HG02840 (cell line): ENCODE measurements at regions not wholly inside any gene's neighbourhood (a gene's known extent, or its start where the extent isn't known, plus 50 kb on each side); places are given as distances from the start of the nearest gene placed in this dataset.
"Not testable (repeated sequence)": the region's sequence is repeated elsewhere in the genome, so short reads cannot be mapped to it uniquely, and the experiment has no call there.

ENCODE experiments used
- ATAC-seq: cut with Tn5 transposase; IDR thresholded peaks from one replicate; pipeline ENCODE4 v1.9.1; 2021; ENCODE audit warnings: mild to moderate bottlenecking, moderate library complexity, moderate number of reproducible peaks; ENCODE audit not compliant: unreplicated experiment, low FRiP score

- ATAC-seq: no peak
Observed at GRCh38 chr14:84237881-84238280, 1292.1 kb upstream of the FLRT2 start.

GRCh38 chr14:84247693-84248092 is 1282.3 kb upstream of the FLRT2 start:
- ATAC-seq: no peak

DNA sequence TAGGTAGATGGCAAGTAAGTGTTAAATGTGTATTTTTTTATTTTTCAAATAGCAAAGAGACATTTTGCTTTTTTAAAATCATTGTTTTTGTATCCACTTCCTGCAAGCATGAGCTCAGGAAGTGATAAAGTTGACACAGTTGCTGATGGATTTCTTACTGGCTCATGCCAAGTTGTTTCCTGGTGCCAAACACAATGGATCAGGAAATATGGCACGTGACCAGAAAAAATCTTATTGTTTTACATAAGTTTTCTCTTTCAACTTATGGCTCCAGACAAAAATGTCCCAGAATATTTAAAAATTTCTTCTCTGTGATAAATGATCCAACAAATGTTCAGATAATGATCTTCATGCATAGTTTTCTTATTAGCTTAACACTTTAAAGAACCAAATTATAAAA is 1279.1 kb upstream of the FLRT2 start:
- no peak for ATAC-seq

DNA sequence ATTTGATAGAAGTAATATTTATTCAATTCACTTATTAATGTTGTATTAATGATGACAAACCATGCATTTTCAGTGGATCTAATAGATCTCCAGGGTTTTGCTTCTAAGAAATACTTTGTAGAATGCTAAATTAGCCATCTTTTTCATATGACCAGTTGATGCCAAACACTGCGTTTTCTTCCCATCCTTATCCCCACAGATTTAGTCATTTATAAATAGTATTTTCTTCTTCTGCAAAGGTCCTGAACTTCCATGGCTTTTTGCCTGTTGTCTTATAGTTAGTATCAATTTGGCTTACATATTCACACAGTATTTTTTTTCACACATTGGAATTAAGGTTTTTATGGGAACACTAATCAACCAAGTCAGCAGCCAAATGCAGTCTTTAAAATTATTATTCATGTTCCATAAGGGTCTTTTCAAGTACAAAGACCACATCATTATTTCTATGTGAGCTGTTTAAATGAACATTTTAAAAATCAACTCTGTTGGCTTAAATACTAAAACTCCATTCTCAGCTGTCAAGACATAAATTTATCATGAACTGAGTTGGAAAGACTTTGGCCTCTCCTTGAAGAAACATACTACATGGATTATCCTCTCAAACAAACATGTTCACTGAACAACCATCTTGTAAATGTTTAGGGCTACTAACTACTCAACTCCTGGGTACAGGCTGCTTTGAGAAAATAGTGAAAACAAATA is 1278.4 kb upstream of the FLRT2 start:
- no peak for ATAC-seq

DNA sequence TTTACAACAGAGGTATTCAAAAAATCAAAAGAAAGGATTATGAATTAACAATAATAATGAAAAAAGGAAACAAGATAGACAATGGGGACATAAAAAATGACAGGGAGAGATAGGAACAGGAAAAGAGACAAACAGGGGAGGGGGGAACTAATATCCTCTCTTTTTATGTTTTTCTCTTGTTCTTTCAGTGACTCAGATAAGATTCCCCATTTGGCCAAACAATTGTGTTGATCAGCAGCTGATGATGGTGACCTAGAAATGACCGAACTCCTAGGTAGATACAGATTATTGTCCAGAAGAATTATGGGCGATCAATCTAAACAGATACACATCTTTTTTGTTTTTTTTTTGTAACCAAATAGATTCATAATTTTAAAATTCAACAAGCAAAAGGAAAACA is 1277.2 kb upstream of the FLRT2 start:
- ATAC-seq: no peak

- no peak for ATAC-seq
Observed at GRCh38 chr14:84253326-84253725, 1276.6 kb upstream of the FLRT2 start.

DNA sequence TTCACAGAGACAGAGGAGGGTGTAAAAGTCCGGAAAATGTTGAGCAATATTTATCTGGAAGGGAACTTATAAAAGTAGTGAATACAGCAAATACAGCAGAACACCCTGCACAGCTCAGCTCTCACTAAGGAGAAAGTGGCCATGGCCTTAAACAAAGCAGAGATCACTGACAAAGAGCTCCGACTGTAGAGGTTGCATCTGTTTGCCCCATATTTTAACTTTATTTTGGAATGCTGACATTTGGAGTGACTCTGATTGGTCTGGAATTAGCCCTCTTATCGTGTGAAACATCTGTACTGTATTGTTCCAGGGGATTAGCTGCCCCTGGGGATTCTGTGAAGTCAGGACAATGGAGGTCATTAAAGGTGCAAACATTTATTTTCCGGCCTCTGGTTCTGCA is 1275.7 kb upstream of the FLRT2 start:
- no peak for ATAC-seq

GRCh38 chr14:84262932-84263331 is 1267.0 kb upstream of the FLRT2 start:
- no peak for ATAC-seq

DNA sequence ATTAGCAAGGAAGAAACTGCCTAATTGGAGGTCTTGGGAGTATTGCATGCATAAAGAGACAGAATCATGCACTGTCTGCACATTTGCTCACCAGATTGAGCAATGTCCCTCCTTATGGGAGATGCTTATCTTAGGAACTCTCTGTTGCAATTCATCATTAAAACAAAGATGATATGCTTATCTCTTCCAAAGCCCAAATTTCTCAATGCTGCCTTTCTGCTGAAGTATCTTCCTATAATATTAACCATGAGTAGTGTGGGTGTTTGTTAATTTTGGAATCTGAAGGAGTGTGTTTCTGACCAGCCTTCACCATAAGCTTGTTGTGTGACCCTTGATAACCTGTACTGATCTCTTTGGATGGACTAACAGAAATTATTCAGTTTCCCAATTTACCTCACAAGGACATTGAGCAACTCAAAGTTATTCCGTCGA is 1257.6 kb upstream of the FLRT2 start:
- ATAC-seq: no peak

GRCh38 chr14:84273181-84273580 is 1256.8 kb upstream of the FLRT2 start:
- no peak for ATAC-seq

- no peak for ATAC-seq
Observed at GRCh38 chr14:84282618-84283017, 1247.3 kb upstream of the FLRT2 start.

DNA sequence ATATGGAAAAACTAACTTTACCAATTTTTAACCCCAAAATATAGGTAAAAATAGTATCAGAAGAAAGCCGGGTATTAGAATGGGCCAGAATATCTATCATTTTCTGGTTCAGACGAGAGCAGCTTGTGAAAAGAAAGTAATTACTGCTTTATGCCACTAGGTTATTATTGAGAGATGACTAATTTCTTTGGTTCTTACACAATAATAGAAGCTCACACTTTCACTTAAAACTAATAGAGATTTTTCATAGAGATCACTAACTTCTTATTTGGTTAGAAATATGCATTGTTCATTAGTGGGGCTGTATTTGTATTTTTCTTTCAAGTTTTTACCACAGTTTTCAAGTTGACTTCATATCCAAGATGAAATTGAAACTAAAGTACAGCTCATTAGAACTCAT is 1241.2 kb upstream of the FLRT2 start:
- ATAC-seq: no peak

DNA sequence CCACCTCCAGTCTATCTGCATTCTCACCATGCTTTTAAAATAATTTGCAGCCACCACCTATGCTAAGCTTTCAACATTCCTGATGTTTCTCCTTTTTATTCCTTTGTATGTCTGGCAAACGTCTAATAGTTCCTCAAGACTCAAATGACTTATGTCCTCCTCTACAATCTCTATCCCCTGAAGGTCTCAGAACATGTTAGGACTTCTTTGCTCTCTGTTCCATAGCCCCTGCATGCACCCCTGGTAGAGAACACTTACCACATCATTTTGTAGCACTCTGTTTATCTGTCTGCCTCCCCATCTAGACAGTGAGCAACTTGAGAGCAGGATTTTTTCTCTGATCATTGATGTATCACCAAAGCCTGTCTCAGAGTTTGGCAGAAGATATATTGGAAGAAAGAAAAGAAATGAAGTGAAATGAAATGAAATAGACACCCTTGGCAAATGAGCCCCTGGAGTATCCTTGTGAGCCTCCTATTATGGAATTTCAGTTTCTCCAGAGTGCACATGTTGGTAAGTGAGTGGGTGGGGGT is 1231.2 kb upstream of the FLRT2 start:
- no peak for ATAC-seq

DNA sequence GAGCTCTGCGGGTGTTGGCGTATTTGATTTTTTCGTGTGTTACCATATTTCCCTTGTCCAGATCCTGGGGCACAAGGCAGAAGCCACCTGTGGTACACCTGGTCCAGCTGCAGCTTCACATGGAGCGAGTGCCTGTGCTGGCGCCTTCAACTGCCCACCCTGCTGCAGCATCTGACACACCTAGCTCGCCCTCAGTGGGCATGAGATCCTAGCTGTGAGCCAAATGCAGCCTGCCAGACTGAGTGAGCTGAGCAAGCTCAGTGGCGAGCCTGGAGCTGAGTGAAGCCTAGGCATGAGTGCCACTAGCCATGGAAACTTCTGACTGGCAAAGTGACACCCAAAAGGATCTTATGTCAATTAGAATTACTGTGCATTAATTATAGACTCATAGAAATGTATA is 1226.8 kb upstream of the FLRT2 start:
- ATAC-seq: no peak

GRCh38 chr14:84312551-84312950 is 1217.4 kb upstream of the FLRT2 start:
- no peak for ATAC-seq

- ATAC-seq: no peak
Observed at GRCh38 chr14:84323450-84323849, 1206.5 kb upstream of the FLRT2 start.

GRCh38 chr14:84323978-84324377 is 1206.0 kb upstream of the FLRT2 start:
- ATAC-seq: no peak

DNA sequence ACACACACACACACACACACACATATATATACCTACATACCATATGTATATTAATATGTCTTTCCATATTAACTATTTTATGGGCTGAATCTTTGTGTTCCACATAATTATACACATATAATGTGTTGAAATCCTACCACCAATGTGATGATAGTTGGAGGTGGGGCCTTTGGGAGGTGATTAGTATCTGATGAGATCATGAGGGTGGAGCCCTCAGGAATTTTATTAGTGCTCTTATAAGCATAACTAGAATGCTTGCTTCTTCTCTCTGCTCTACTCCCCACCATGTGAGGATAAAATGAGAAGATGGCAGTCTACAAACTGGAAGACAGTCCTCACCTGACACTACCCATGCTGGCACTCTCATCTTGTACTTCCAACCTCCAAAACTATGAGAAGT is 1193.5 kb upstream of the FLRT2 start:
- no peak for ATAC-seq

DNA sequence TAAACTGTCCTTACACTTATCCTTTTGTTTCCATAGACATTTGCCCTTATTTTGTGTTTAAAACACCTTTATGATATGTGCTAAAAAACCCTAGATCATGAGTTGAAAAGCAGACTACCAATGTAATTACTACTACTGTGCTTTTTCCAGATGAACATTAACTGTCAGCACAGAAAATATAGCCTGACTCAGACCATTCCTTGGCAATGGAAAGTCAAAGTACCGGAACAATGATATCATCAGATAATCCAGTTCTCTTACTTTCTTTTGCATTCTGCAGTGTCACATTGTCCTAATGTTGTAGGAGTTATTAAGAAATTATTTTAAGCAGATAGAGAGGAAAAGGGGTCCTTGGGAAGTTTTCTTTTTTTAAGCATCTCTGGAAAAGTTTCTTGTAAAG is 1189.0 kb upstream of the FLRT2 start:
- ATAC-seq: no peak

GRCh38 chr14:84341867-84342266 is 1188.1 kb upstream of the FLRT2 start:
- ATAC-seq: not testable (repeated sequence)

GRCh38 chr14:84343656-84344055 is 1186.3 kb upstream of the FLRT2 start:
- no peak for ATAC-seq

DNA sequence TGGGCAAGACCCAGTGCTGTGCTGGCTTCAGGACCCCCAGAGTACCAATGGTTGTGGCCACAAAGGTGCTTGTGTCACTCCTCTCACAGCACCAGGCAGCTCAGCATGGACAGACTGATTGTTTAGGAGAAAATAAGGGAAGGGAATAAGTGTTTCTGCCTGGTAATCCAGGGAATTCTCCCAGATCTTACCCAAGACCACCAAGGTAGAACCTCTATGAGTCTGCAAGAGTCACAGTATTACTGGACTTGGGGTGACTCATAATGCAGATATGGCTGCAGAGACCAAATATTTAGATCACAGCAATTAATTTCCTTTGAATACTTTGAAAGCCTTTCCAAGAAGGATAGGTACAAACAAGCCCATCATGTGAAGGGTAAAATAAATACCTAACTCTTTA is 1178.3 kb upstream of the FLRT2 start:
- no peak for ATAC-seq

DNA sequence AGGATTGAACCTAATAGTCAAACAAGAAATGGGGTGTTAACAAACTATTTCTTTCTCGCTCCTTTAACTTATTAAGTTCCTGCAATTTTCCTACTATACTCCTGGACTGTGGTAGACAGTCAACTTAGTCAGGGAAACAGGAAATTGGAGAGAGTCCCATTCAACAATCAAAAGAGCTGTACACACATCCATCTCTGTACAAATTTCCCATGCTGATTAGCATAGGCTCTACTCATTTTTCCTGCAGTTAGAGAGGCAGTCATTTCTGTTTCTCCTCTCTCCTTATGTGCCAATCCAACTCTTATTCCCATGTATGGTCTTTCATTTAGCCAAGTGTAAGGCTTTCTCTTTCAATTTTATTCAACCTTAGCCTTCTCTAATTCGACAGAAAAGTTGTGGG is 1168.5 kb upstream of the FLRT2 start:
- no peak for ATAC-seq
